Smooth muscle cell (in vitro differentiated cells): ENCODE measurements at regions not wholly inside any gene's neighbourhood (a gene's known extent, or its start where the extent isn't known, plus 50 kb on each side); places are given as distances from the start of the nearest gene placed in this dataset.

Experiments
- DNase-seq: peaks from one replicate; lab custom pipeline; 2025; ENCODE audit not compliant: unreplicated experiment; lab: John Stamatoyannopoulos, UW
- H2AFZ ChIP-seq: fragments of 200-600 bp; sonication (generic); 2 replicates; pipeline ENCODE4 v1.6.0; 2016; ENCODE audit warnings: antibody characterized with exemption, low read depth, mild to moderate bottlenecking
- H3F3A ChIP-seq: fragments of 200-600 bp; sonication (generic); 2 replicates; pipeline ENCODE4 v1.6.0; 2017; ENCODE audit warnings: antibody characterized with exemption, low read depth
- H3K27ac ChIP-seq: fragments of 200-600 bp; sonication (generic); 2 replicates; pipeline ENCODE4 v1.5.1; 2016; ENCODE audit warnings: low read depth, mild to moderate bottlenecking
- H3K27me3 ChIP-seq: fragments of 200-600 bp; sonication (generic); 2 replicates; pipeline ENCODE4 v1.6.1; 2016; ENCODE audit warnings: low read depth, mild to moderate bottlenecking
- H3K36me3 ChIP-seq: fragments of 200-600 bp; sonication (generic); 2 replicates; pipeline ENCODE4 v1.5.1; 2016; ENCODE audit warnings: low read depth
- H3K4me1 ChIP-seq: fragments of 200-600 bp; sonication (generic); 2 replicates; pipeline ENCODE4 v1.5.1; 2016; ENCODE audit warnings: low read depth
- H3K4me2 ChIP-seq: fragments of 200-600 bp; sonication (generic); 2 replicates; pipeline ENCODE4 v1.6.0; 2016; ENCODE audit warnings: mild to moderate bottlenecking
- H3K4me3 ChIP-seq: fragments of 200-600 bp; sonication (generic); 2 replicates; pipeline ENCODE4 v1.5.1; 2016; ENCODE audit warnings: mild to moderate bottlenecking
- H3K79me2 ChIP-seq: fragments of 200-600 bp; sonication (generic); 2 replicates; pipeline ENCODE4 v1.6.0; 2016; ENCODE audit warnings: low read depth, mild to moderate bottlenecking
- H3K9ac ChIP-seq: fragments of 200-600 bp; sonication (generic); 2 replicates; pipeline ENCODE4 v1.6.0; 2016; ENCODE audit warnings: low read depth
- H3K9me3 ChIP-seq: fragments of 200-600 bp; sonication (generic); replicated peaks from 2 replicates; pipeline ENCODE4 v1.5.1; 2016; ENCODE audit warnings: low read depth
- H4K20me1 ChIP-seq: fragments of 200-600 bp; sonication (generic); 2 replicates; pipeline ENCODE4 v1.6.0; 2016; ENCODE audit warnings: low read depth
- CTCF ChIP-seq: fragments of 200-600 bp; sonication (generic); IDR thresholded peaks from 2 replicates; pipeline ENCODE4 v1.5.1; 2017; ENCODE audit warnings: borderline replicate concordance, mild to moderate bottlenecking, antibody characterized with exemption; ENCODE audit not compliant: insufficient read depth, poor library complexity, severe bottlenecking
- WGBS: methylation state at CpG from one replicate; pipeline ENCODE4 v1.1.7; 2016; ENCODE audit warnings: low lambda C conversion rate; 5-methylcytosine and 5-hydroxymethylcytosine counted together

GRCh38 chr11:115682888-115683287 is 178.7 kb upstream of the CADM1 start:
- Histone ChIP-seq H3K9ac (no peak overlapping the region), H3K27ac (no peak overlapping the region), H3K27me3 (peaks cover 12% of the 10 kb centered on the region), H3K36me3 (no peaks in the 10 kb centered on the region), H3K4me3 (no peak overlapping the region), H3K4me1 (no peaks in the 10 kb centered on the region), H3K4me2 (no peak overlapping the region), H3F3A (no peaks in the 10 kb centered on the region), H2AFZ (no peak overlapping the region), H3K9me3 (no peaks in the 10 kb centered on the region), H4K20me1 (no peaks in the 10 kb centered on the region), H3K79me2 (no peaks in the 10 kb centered on the region)
- TF ChIP-seq CTCF = no peak
- 74% methylated on average over 3 of the region's 3 CpGs for WGBS
- DNase-seq = no peak

- no peak for DNase-seq
- no peak overlapping the region for H3K9ac ChIP-seq
- H3K36me3 ChIP-seq = no peaks in the 10 kb centered on the region
- no peak for TF ChIP-seq CTCF
- H3K9me3 ChIP-seq = no peaks in the 10 kb centered on the region
- WGBS = 77% methylated on average over 5 of the region's 5 CpGs
- H3K4me1 ChIP-seq = peaks cover 5% of the 10 kb centered on the region
- H3K27me3 ChIP-seq = peaks cover 5% of the 10 kb centered on the region
- H3K27ac ChIP-seq = no peak overlapping the region
- H3K4me3 ChIP-seq = no peak overlapping the region
- no peaks in the 10 kb centered on the region for H3K79me2 ChIP-seq
- H2AFZ ChIP-seq = no peak overlapping the region
- H3K4me2 ChIP-seq = no peak overlapping the region
- H3F3A ChIP-seq = no peaks in the 10 kb centered on the region
- no peaks in the 10 kb centered on the region for H4K20me1 ChIP-seq
These were observed 177.9 kb upstream of the CADM1 start for GRCh38 chr11:115682101-115682500.

GRCh38 chr11:115679945-115680344 is 175.7 kb upstream of the CADM1 start:
- peaks cover 24% of the 10 kb centered on the region for H3K4me1 ChIP-seq
- no peaks in the 10 kb centered on the region for H3K9me3 ChIP-seq
- no peak overlapping the region for H3K9ac ChIP-seq
- H4K20me1 ChIP-seq = no peaks in the 10 kb centered on the region
- H3K36me3 ChIP-seq = no peaks in the 10 kb centered on the region
- H3K4me2 ChIP-seq = no peak overlapping the region
- no peak overlapping the region for H3K4me3 ChIP-seq
- H3K79me2 ChIP-seq = no peaks in the 10 kb centered on the region
- H3K27ac ChIP-seq = no peak overlapping the region
- WGBS = 77% methylated on average over 4 of the region's 4 CpGs
- H3K27me3 ChIP-seq = no peaks in the 10 kb centered on the region
- no peak for TF ChIP-seq CTCF
- H3F3A ChIP-seq = peaks cover 3% of the 10 kb centered on the region
- H2AFZ ChIP-seq = no peak overlapping the region
- DNase-seq = no peak

GRCh38 chr11:115678942-115679341 is 174.7 kb upstream of the CADM1 start:
- WGBS = 64% methylated on average over 5 of the region's 5 CpGs
- Histone ChIP-seq H3K9ac (no peak overlapping the region), H4K20me1 (no peaks in the 10 kb centered on the region), H3K27ac (no peak overlapping the region), H3K4me3 (no peak overlapping the region), H3K27me3 (no peaks in the 10 kb centered on the region), H2AFZ (no peak overlapping the region), H3K4me2 (no peak overlapping the region), H3F3A (peaks cover 12% of the 10 kb centered on the region), H3K79me2 (no peaks in the 10 kb centered on the region), H3K4me1 (peaks cover 34% of the 10 kb centered on the region), H3K36me3 (no peaks in the 10 kb centered on the region), H3K9me3 (no peaks in the 10 kb centered on the region)
- DNase-seq = no peak
- peak; percentile 15 for TF ChIP-seq CTCF
